GM23338 (cell line): ENCODE measurements at regions not wholly inside any gene's neighbourhood (a gene's known extent, or its start where the extent isn't known, plus 50 kb on each side); places are given as distances from the start of the nearest gene placed in this dataset.

ENCODE experiments used
- ATAC-seq: fragments of 200-7000 bp; cut with Tn5 transposase; 3 replicates; pipeline ENCODE4 v1.9.1; 2020
- DNase-seq: peaks from one replicate; pipeline ENCODE4 v3.0.0-alpha.2; 2015; ENCODE audit warnings: low spot score
- H2AFZ ChIP-seq: fragments of 200-600 bp; sonication (generic); 2 replicates; pipeline ENCODE4 v1.8.0; 2016; ENCODE audit warnings: antibody characterized with exemption, mild to moderate bottlenecking, moderate library complexity
- H3F3A ChIP-seq: fragments of 200-600 bp; sonication (generic); replicated peaks from 2 replicates; pipeline ENCODE4 v1.8.0; 2017; ENCODE audit warnings: antibody characterized with exemption, mixed run types, low read depth
- H3K27ac ChIP-seq: fragments of 200-600 bp; sonication (generic); 2 replicates; pipeline ENCODE4 v1.6.1; 2016; ENCODE audit warnings: low read depth
- H3K27me3 ChIP-seq: fragments of 200-600 bp; sonication (generic); 2 replicates; pipeline ENCODE4 v1.8.0; 2016; ENCODE audit warnings: mild to moderate bottlenecking, mixed run types, moderate library complexity; ENCODE audit not compliant: insufficient read depth
- H3K36me3 ChIP-seq: fragments of 200-600 bp; sonication (generic); 2 replicates; pipeline ENCODE4 v1.8.0; 2016; ENCODE audit warnings: mild to moderate bottlenecking; ENCODE audit not compliant: insufficient read depth
- H3K4me1 ChIP-seq: fragments of 200-600 bp; sonication (generic); 2 replicates; pipeline ENCODE4 v1.8.0; 2016; ENCODE audit warnings: mild to moderate bottlenecking, moderate library complexity; ENCODE audit not compliant: insufficient read depth
- H3K4me2 ChIP-seq: fragments of 200-600 bp; sonication (generic); 2 replicates; pipeline ENCODE4 v1.7.1; 2017; ENCODE audit warnings: mixed run types
- H3K4me3 ChIP-seq: fragments of 200-600 bp; sonication (generic); 2 replicates; pipeline ENCODE4 v1.6.1; 2016; ENCODE audit warnings: mixed run types
- H3K79me2 ChIP-seq: fragments of 200-600 bp; sonication (generic); replicated peaks from 2 replicates; pipeline ENCODE4 v1.8.0; 2017; ENCODE audit warnings: mild to moderate bottlenecking; ENCODE audit not compliant: insufficient read depth
- H3K9me2 ChIP-seq: fragments of 200-600 bp; sonication (generic); 2 replicates; pipeline ENCODE4 v1.8.0; 2017; ENCODE audit not compliant: insufficient read depth
- H4K20me1 ChIP-seq: fragments of 200-600 bp; sonication (generic); replicated peaks from 2 replicates; pipeline ENCODE4 v1.8.0; 2017; ENCODE audit warnings: mild to moderate bottlenecking; ENCODE audit not compliant: insufficient read depth
- H3K27ac Mint-ChIP-seq: 2 replicates; pipeline ENCODE4 v1.8.0; 2020; ENCODE audit warnings: inconsistent platforms, mild to moderate bottlenecking, moderate library complexity, mixed read lengths
- H3K27me3 Mint-ChIP-seq: 3 replicates; pipeline ENCODE4 v1.8.0; 2022; ENCODE audit warnings: low read depth, mild to moderate bottlenecking, moderate library complexity, mixed read lengths, inconsistent platforms; ENCODE audit not compliant: insufficient read depth, poor library complexity
- H3K36me3 Mint-ChIP-seq: 3 replicates; pipeline ENCODE4 v1.8.0; 2021; ENCODE audit warnings: low read depth, mild to moderate bottlenecking, inconsistent platforms, moderate library complexity, mixed read lengths
- H3K4me1 Mint-ChIP-seq: 3 replicates; pipeline ENCODE4 v1.8.0; 2020; ENCODE audit warnings: mild to moderate bottlenecking, inconsistent platforms, mixed read lengths
- H3K4me3 Mint-ChIP-seq: 3 replicates; pipeline ENCODE4 v1.8.0; 2021; ENCODE audit warnings: moderate library complexity, mild to moderate bottlenecking, inconsistent platforms, mixed read lengths
- H3K9me3 Mint-ChIP-seq: 3 replicates; pipeline ENCODE4 v1.8.0; 2020; ENCODE audit warnings: moderate library complexity, mild to moderate bottlenecking, inconsistent platforms, mixed read lengths
- CREB1 ChIP-seq: fragments of 250-450 bp; sonication (Bioruptor Pico); IDR thresholded peaks from 2 replicates; pipeline ENCODE4 v1.5.0; 2020; ENCODE audit warnings: low read depth, mild to moderate bottlenecking, moderate library complexity
- CTCF ChIP-seq, 2 experiments: fragments of 200-600 bp in 1 of 2; sonication (generic) in 1 of 2; conservative IDR thresholded peaks; 2 replicates each; pipeline versions ENCODE4 v1.5.1 to v1.6.1; 2016 to 2017; ENCODE audit warnings: antibody characterized with exemption in 2 of 2, low read depth in 2 of 2, mild to moderate bottlenecking in 2 of 2, moderate library complexity in 1 of 2
- ETS1 ChIP-seq: IDR thresholded peaks from 2 replicates; pipeline ENCODE4 v1.6.1; 2016; ENCODE audit warnings: antibody characterized with exemption
- EZH2 ChIP-seq: fragments of 200-600 bp; sonication (generic); IDR thresholded peaks from one replicate; pipeline ENCODE4 v1.8.0; 2017; ENCODE audit warnings: antibody characterized with exemption, mild to moderate bottlenecking, low read depth; ENCODE audit not compliant: unreplicated experiment
- EZH2phosphoT487 ChIP-seq: fragments of 200-600 bp; sonication (generic); IDR thresholded peaks from one replicate; pipeline ENCODE4 v1.8.1; 2018; ENCODE audit warnings: antibody characterized with exemption; ENCODE audit not compliant: unreplicated experiment
- JUNB ChIP-seq: IDR thresholded peaks from one replicate; pipeline ENCODE4 v1.6.1; 2016; ENCODE audit warnings: antibody characterized with exemption; ENCODE audit not compliant: unreplicated experiment
- NANOG ChIP-seq: IDR thresholded peaks from 2 replicates; pipeline ENCODE4 v1.6.1; 2016; ENCODE audit warnings: antibody characterized with exemption, borderline replicate concordance
- POLR2AphosphoS5 ChIP-seq: IDR thresholded peaks from 2 replicates; pipeline ENCODE4 v1.6.1; 2016; ENCODE audit warnings: antibody characterized with exemption, low read depth
- STAT1 ChIP-seq: IDR thresholded peaks from one replicate; pipeline ENCODE4 v1.6.1; 2016; ENCODE audit warnings: antibody characterized with exemption; ENCODE audit not compliant: unreplicated experiment
- ZNF114 ChIP-seq: fragments of 250-450 bp; sonication (Bioruptor Pico); IDR thresholded peaks from 2 replicates; pipeline ENCODE4 v1.5.0; 2020; ENCODE audit warnings: mild to moderate bottlenecking, moderate library complexity
- ZNF331 ChIP-seq: fragments of 250-450 bp; sonication (Bioruptor Pico); IDR thresholded peaks from 2 replicates; pipeline ENCODE4 v1.5.0; 2020; ENCODE audit warnings: low read depth, mild to moderate bottlenecking, moderate library complexity
- ZNF462 ChIP-seq: fragments of 250-450 bp; sonication (Bioruptor Pico); IDR thresholded peaks from 2 replicates; pipeline ENCODE4 v1.5.0; 2020; ENCODE audit warnings: mild to moderate bottlenecking, moderate library complexity
- TF ChIP-seq, protein P1 (sequence below): IDR thresholded peaks from one replicate; pipeline ENCODE4 v1.6.1; 2018; ENCODE audit warnings: antibody characterized with exemption; ENCODE audit not compliant: unreplicated experiment

DNA sequence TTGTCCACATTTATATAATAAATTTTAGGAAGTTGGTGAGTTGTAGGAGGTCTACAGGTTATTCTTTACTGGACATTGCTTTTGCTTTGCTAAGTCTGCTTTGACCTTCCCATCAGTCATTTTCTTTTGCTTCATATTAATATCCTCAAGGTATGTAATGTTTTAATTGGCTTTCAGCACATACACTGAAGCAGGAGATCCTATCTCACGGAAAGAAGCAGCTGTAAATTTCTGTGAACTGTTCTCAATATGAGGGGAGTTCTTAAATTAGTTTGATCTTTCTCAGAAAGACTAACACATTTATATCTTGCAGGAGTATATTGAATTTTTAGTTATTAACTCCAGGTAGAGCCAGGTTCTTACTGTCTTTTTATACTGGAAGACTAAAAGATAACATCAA, 856.5 kb downstream of the GATA3 start (continued):
- no peak for TF ChIP-seq ETS1
- no peak for TF ChIP-seq JUNB
- TF ChIP-seq EZH2phosphoT487: no peak
- TF ChIP-seq CREB1 (CRISPR knock-in tag): no peak

GRCh38 chr10:8912108-8912507, 857.6 kb downstream of the GATA3 start:
- H3K36me3 ChIP-seq: no peaks in the 10 kb centered on the region
- no peaks in the 10 kb centered on the region for H3K9me3 Mint-ChIP-seq
- no peaks in the 10 kb centered on the region for H3K36me3 Mint-ChIP-seq
- no peaks in the 10 kb centered on the region for H3K79me2 ChIP-seq
- H3K27me3 Mint-ChIP-seq: no peaks in the 10 kb centered on the region
- no peaks in the 10 kb centered on the region for H3F3A ChIP-seq
- H3K27ac ChIP-seq: no peak overlapping the region
- H3K4me3 ChIP-seq: no peak overlapping the region
- no peaks in the 10 kb centered on the region for H4K20me1 ChIP-seq
- DNase-seq: peak; percentile 33
- no peak overlapping the region for H3K4me2 ChIP-seq
- no peak overlapping the region for H3K4me3 Mint-ChIP-seq
- no peaks in the 10 kb centered on the region for H3K27me3 ChIP-seq
- no peaks in the 10 kb centered on the region for H3K9me2 ChIP-seq
- no peak overlapping the region for H3K27ac Mint-ChIP-seq
- no peak overlapping the region for H2AFZ ChIP-seq
- H3K4me1 Mint-ChIP-seq: peaks cover 7% of the 10 kb centered on the region
- no peaks in the 10 kb centered on the region for H3K4me1 ChIP-seq
- peak; percentile 50; the same call in 2 of the 3 replicates for ATAC-seq
- TF ChIP-seq EZH2 (no peak), ZNF114 (CRISPR knock-in tag) (no peak), CTCF (conservative IDR thresholded peaks at IDR 0.05; ENCODE audit: low read depth in 2 of 2) (no peak), STAT1 (no peak), ZNF331 (CRISPR knock-in tag) (no peak), POLR2AphosphoS5 (no peak), ETS1 (no peak), ZNF462 (no peak), NANOG (no peak)
- TF ChIP-seq, protein P1, sequence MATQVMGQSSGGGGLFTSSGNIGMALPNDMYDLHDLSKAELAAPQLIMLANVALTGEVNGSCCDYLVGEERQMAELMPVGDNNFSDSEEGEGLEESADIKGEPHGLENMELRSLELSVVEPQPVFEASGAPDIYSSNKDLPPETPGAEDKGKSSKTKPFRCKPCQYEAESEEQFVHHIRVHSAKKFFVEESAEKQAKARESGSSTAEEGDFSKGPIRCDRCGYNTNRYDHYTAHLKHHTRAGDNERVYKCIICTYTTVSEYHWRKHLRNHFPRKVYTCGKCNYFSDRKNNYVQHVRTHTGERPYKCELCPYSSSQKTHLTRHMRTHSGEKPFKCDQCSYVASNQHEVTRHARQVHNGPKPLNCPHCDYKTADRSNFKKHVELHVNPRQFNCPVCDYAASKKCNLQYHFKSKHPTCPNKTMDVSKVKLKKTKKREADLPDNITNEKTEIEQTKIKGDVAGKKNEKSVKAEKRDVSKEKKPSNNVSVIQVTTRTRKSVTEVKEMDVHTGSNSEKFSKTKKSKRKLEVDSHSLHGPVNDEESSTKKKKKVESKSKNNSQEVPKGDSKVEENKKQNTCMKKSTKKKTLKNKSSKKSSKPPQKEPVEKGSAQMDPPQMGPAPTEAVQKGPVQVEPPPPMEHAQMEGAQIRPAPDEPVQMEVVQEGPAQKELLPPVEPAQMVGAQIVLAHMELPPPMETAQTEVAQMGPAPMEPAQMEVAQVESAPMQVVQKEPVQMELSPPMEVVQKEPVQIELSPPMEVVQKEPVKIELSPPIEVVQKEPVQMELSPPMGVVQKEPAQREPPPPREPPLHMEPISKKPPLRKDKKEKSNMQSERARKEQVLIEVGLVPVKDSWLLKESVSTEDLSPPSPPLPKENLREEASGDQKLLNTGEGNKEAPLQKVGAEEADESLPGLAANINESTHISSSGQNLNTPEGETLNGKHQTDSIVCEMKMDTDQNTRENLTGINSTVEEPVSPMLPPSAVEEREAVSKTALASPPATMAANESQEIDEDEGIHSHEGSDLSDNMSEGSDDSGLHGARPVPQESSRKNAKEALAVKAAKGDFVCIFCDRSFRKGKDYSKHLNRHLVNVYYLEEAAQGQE: no peak
